Breast epithelium (tissue), 4 donors: ENCODE measurements at regions not wholly inside any gene's neighbourhood (a gene's known extent, or its start where the extent isn't known, plus 50 kb on each side); places are given as distances from the start of the nearest gene placed in this dataset.

Source experiments
- DNase-seq, 2 donors: peaks; one replicate each; pipeline ENCODE4 v3.0.0-alpha.2; 2019; ENCODE audit warnings: low spot score in 2 of 2
- H3K27ac ChIP-seq, 2 donors: fragments of 200-600 bp; sonication (generic) in 1 of 2; one replicate each; pipeline ENCODE4 v1.5.1; 2016 to 2019; ENCODE audit warnings: mild to moderate bottlenecking in 1 of 2
- H3K27me3 ChIP-seq, 2 donors: fragments of 200-600 bp; sonication (generic) in 1 of 2; one replicate each; pipeline versions ENCODE4 v1.5.1 to v1.6.0; 2017 to 2019; ENCODE audit warnings: control low read depth in 1 of 2, mild to moderate bottlenecking in 1 of 2
- H3K36me3 ChIP-seq: fragments of 200-600 bp; one replicate; pipeline ENCODE4 v1.5.1; 2019
- H3K4me1 ChIP-seq, 2 donors: fragments of 200-600 bp; sonication (generic); one replicate each; pipeline ENCODE4 v1.5.1; 2016 to 2019; ENCODE audit warnings: control low read depth in 1 of 2
- H3K4me3 ChIP-seq, 3 donors: fragments of 200-600 bp; sonication (generic); 1 replicate in 2 of 3; 2 replicates in 1 of 3; pipeline ENCODE4 v1.5.1; 2016 to 2019; ENCODE audit warnings: mild to moderate bottlenecking in 3 of 3, moderate library complexity in 2 of 3
- H3K9me3 ChIP-seq, 2 donors: fragments of 200-600 bp; sonication (generic) in 1 of 2; one replicate each; pipeline ENCODE4 v1.5.1; 2016 to 2019; ENCODE audit warnings: control low read depth in 1 of 2
- POLR2A ChIP-seq: fragments of 450-650 bp; IDR thresholded peaks from one replicate; pipeline ENCODE4 v1.6.1; 2016; ENCODE audit warnings: antibody characterized with exemption, mild to moderate bottlenecking, moderate library complexity
- POLR2AphosphoS5 ChIP-seq, 3 donors: sonication (generic); formaldehyde crosslinking; IDR thresholded peaks; one replicate each; pipeline ENCODE4 v1.6.1; 2017; ENCODE audit warnings: antibody characterized with exemption in 3 of 3
- intact Hi-C: fragments of 100-400 bp; cut with DNase I; formaldehyde crosslinking; loops from one replicate; pipeline ENCODE4 v1.15.1; 2023; ENCODE audit warnings: low total_unique reads
- TF ChIP-seq, protein P1 (sequence below), 3 donors: fragments of 450-650 bp; IDR thresholded peaks; one replicate each; pipeline ENCODE4 v1.5.1; 2016 to 2017; ENCODE audit warnings: antibody characterized with exemption in 3 of 3, mild to moderate bottlenecking in 3 of 3, moderate library complexity in 3 of 3

DNA sequence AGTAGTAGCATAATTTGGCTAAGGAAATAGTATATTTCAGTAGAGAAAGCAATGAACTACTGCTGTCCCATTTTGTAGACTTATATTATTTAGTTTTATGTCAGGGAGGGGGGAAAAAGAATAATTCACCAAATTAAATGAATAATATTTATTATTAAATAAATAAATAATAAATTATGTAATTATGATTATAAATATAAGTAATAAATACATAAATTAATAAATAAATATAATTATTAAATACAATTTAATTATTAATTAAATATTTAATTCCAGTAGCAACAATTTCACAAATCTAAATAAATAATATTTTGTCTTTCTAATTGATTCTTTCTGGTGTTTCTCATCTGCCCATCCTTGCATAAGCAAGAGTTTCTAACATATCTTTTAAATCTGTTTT lies 81.1 kb upstream of the PLSCR4 start:
- TF ChIP-seq, protein P1, sequence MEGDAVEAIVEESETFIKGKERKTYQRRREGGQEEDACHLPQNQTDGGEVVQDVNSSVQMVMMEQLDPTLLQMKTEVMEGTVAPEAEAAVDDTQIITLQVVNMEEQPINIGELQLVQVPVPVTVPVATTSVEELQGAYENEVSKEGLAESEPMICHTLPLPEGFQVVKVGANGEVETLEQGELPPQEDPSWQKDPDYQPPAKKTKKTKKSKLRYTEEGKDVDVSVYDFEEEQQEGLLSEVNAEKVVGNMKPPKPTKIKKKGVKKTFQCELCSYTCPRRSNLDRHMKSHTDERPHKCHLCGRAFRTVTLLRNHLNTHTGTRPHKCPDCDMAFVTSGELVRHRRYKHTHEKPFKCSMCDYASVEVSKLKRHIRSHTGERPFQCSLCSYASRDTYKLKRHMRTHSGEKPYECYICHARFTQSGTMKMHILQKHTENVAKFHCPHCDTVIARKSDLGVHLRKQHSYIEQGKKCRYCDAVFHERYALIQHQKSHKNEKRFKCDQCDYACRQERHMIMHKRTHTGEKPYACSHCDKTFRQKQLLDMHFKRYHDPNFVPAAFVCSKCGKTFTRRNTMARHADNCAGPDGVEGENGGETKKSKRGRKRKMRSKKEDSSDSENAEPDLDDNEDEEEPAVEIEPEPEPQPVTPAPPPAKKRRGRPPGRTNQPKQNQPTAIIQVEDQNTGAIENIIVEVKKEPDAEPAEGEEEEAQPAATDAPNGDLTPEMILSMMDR (IDR thresholded peaks at IDR 0.05), result no peak
- no peak for TF ChIP-seq POLR2A
- no peaks in the 10 kb centered on the region for H3K9me3 ChIP-seq
- no peak overlapping the region for H3K4me3 ChIP-seq
- no peak for DNase-seq
- H3K27me3 ChIP-seq, result no peaks in the 10 kb centered on the region
- no peak overlapping the region for H3K27ac ChIP-seq
- no peaks in the 10 kb centered on the region for H3K4me1 ChIP-seq
- intact Hi-C loops, result no loop called here
- no peaks in the 10 kb centered on the region for H3K36me3 ChIP-seq

GRCh38 chr3:146326875-146327543 lies 76.1 kb upstream of the PLSCR4 start:
- Histone ChIP-seq H3K27ac (no peak overlapping the region), H3K4me1 (no peaks in the 10 kb centered on the region), H3K4me3 (no peak overlapping the region), H3K36me3 (no peaks in the 10 kb centered on the region), H3K27me3 (no peaks in the 10 kb centered on the region), H3K9me3 (no peaks in the 10 kb centered on the region)
- DNase-seq, result no peak
- intact Hi-C loops, result no loop called here
- TF ChIP-seq POLR2AphosphoS5 (IDR thresholded peaks at IDR 0.05) (no peak), POLR2A (no peak)
- TF ChIP-seq, protein P1 (IDR thresholded peaks at IDR 0.05), result peak in 2 of 3 donors; percentile 54 to 75

- no peak overlapping the region for H3K4me3 ChIP-seq
- H3K27ac ChIP-seq, result no peak overlapping the region
- TF ChIP-seq POLR2A, result no peak
- TF ChIP-seq, protein P1 (IDR thresholded peaks at IDR 0.05), result no peak
- TF ChIP-seq POLR2AphosphoS5 (IDR thresholded peaks at IDR 0.05), result no peak
- H3K9me3 ChIP-seq, result no peaks in the 10 kb centered on the region
- H3K36me3 ChIP-seq, result no peaks in the 10 kb centered on the region
- intact Hi-C loops, result no loop called here
- DNase-seq, result no peak
- H3K27me3 ChIP-seq, result no peaks in the 10 kb centered on the region
- no peaks in the 10 kb centered on the region for H3K4me1 ChIP-seq
Measured at GRCh38 chr3:146325170-146325569, 74.3 kb upstream of the PLSCR4 start.

DNA sequence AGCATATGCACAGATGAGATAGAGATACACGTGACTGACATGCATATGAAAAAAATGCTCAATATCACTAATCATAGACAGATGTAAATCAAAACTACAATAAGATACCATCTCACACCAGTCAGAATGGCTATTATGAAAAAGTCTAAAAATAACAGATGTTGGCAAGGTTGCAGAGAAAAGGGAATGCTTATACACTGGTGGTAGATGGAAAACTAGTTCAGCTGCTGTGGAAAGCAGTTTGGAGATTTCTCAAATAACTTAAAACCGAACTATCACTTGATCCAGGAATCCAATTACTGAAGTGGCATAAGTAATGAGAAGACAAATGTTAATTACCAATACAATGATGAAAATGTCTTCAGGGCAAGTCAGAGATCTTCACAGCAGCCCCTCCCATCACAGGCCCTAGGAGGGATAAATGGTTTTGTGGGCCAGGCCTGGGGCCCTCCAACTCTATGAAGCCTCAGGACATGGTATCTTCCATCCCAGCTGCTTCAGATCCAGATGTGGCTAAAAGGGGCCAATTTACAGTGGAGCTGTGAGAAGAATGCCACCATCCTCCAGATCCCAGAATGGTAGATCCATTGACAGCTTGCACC lies 71.4 kb upstream of the PLSCR4 start:
- no peak for DNase-seq
- intact Hi-C loops, result no loop called here
- H3K9me3 ChIP-seq, result no peaks in the 10 kb centered on the region

GRCh38 chr3:146314871-146315270 lies 64.0 kb upstream of the PLSCR4 start:
- TF ChIP-seq, protein P1 (IDR thresholded peaks at IDR 0.05), result no peak
- TF ChIP-seq POLR2AphosphoS5 (IDR thresholded peaks at IDR 0.05), result no peak
- no peak for TF ChIP-seq POLR2A
- Histone ChIP-seq H3K27ac (no peak overlapping the region), H3K9me3 (no peaks in the 10 kb centered on the region), H3K4me1 (no peaks in the 10 kb centered on the region), H3K36me3 (no peaks in the 10 kb centered on the region), H3K27me3 (no peaks in the 10 kb centered on the region), H3K4me3 (no peak overlapping the region)
- DNase-seq, result no peak
- intact Hi-C loops, result no loop called here

More for the DNA sequence above, 71.4 kb upstream of the PLSCR4 start:
- Histone ChIP-seq H3K4me3 (no peak overlapping the region), H3K27ac (no peak overlapping the region), H3K36me3 (no peaks in the 10 kb centered on the region), H3K4me1 (no peaks in the 10 kb centered on the region), H3K27me3 (no peaks in the 10 kb centered on the region)
- TF ChIP-seq, protein P1 (IDR thresholded peaks at IDR 0.05), result no peak
- TF ChIP-seq POLR2AphosphoS5 (IDR thresholded peaks at IDR 0.05) (no peak), POLR2A (no peak)
